NCI-H345 treated with DMSO at 0.1 percent for 48 hours (cell line): ENCODE measurements at regions not wholly inside any gene's neighbourhood (a gene's known extent, or its start where the extent isn't known, plus 50 kb on each side); places are given as distances from the start of the nearest gene placed in this dataset.

Source experiments
- DNase-seq: peaks from one replicate; lab custom pipeline; 2025; ENCODE audit not compliant: unreplicated experiment; lab: John Stamatoyannopoulos, UW

DNA sequence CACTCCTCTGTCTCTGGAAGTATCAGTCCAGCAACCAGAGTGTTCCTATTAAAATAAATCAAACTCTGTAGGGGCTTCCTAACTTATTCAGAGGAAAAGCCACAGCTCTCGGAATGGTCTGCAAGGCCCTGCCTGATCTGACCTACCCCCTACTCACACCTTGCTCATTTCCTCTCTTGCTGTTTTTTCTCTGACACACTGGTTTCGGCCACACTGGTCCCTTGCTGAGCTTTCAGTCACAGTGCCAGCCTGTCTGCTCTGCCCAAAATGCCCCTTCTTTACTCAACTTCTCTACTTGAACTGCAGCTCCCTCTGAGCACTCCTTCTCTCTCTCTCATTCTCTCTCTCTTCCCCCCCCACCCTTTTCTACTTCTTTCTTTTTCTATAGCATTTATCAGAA lies 430.2 kb downstream of the UTRN start:
- no peak for DNase-seq

DNA sequence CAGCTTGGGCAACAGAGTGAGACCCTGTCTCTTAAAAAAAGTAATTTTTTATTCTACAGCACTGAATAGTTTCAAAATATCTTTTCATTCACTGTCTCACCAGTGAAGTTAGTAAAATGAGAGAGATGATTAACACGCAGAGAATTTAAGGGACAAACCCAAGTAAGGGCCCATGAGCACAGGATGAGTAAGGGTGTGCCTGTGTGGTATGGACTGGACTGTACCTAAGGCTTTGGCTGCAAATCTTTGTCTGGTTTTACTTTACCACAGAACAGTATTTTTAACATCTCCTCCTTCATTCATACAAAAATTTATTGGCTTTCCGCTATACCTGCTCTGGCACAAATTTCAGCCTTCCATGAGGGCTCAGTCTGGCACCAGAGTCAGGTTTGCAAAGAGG lies 433.3 kb downstream of the UTRN start:
- no peak for DNase-seq

DNA sequence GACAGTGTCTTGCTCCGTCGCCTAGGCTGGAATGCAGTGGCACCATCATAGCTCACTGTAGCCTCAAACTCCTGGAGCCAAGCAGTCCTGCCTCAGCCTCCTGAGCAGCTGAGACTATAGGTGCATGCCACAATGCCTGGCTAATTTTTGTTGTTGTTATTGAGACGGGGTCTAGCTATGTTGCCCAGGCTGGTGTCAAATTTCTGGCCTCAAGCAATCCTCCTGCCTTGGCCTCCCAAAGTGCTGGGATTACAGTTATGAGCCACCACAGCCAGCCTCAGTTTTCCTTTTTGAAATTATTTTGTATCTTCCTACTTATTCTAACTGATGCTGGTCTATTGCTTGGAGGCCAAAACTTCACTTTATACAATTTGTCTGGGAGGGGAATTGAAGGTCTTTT lies 436.1 kb downstream of the UTRN start:
- no peak for DNase-seq

DNA sequence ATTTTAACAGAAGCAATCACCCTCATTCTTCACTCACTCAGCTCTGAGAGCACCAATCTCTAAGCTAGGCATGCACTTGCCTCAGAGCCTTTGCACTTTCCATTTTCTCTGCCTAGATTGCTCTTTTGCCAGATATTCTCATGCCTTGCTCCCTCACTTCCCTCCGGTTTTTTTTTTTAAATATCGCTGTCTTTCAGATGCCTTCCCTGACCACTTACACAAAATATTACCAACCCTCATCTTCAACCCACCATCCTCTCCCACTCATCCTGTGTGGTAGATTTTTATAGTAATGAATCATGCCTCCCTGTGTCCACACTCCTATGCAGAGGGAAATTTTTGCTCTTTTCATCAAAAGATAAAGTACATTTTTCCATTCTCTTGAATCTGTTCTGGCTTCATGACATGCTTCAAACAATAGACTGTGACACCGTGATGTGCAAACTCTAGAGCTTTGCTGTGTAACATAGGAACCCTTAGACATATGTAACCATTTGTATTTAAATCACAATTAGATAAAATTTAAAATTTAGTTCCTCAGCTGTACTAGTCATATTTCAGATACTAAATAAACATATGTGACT lies 437.1 kb downstream of the UTRN start:
- DNase-seq = no peak

DNA sequence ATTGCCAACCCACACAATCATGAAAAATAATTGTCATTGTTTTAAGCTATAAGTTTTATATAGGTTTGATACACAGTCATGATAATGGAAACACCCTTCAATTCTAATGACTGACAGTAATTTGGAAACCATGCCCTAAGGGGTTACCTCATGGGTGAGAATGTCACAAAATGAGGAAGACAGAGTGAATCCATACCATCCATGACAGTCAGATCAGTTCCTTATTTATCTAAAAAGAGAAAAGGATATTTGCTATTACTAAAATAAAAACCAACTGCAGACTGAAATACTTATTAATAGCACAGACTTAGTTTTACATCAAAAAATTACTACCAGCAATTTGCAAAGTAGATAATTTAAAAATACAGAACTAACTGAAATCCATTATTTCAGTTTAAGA lies 437.8 kb downstream of the UTRN start:
- no peak for DNase-seq

DNA sequence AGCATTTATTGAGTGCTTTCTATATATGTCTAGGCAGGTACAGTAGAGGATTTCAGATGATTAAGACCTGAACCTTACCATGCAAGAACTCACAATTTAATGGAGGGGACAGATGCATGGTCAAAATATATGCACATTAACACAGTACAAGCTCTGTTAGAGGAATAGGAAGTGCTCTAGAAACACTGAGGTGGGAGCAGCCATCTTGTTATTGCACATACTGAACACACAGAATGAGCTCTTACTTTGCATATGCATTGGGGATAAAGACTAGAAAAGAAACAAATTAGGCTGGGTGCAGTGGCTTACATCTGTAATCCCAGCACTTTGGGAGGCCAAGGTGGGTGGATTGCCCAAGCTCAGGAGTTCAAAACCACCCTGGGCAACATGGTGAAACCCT lies 438.3 kb downstream of the UTRN start:
- no peak for DNase-seq

DNA sequence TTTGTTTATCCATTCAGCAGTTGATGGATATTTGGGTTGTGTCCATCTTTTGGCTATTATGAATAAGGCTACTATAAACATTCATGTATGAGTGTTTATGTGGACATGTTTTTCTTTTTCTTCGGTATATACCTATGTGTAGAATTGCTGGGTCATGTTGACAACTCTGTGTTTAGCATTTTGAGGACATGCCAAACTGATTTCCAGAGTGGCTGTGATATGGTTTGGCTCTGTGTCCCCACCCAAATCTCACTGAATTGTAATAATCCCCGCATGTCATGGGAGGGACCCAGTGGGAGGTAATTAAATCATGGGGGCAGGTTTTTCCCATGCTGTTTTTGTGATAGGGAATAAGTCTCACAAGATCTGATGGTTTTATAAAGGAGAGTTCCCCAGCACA lies 439.7 kb downstream of the UTRN start:
- no peak for DNase-seq

DNA sequence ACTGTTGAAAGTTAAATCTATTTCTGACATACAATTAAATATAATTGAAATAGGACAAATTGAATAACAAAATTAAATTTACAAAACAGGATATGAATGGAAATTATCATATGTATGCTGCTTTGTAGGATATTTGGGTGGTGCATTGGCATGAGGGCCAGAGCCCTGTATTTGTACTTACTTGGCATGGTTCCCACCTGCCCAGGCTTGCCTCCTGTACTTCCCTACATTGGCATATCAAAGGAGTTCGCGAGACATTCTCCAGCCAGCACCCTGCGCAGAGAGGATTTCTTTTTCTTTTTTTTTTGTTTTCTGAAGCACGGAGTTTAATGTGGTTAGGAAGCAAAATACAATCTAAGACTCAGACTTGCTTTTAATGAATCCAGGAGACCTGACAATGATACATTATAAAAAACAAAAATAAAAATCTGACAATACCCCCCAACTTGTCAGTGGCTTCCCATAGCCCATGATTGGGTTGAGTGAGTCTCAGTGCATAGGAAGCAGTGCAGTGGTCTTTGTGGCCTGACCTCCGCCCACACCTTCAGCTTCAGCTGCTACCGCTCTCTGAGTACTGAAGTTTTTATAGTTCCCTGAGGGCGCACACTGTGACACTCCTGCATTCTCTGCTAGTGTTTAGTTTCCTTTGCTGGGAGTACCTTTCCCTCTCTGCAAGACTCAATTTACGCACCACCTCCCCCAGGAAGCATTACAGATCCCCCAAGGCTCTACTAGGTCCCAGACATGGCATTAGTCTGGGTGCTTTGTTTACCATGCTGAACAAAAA lies 440.8 kb downstream of the UTRN start:
- DNase-seq = no peak

DNA sequence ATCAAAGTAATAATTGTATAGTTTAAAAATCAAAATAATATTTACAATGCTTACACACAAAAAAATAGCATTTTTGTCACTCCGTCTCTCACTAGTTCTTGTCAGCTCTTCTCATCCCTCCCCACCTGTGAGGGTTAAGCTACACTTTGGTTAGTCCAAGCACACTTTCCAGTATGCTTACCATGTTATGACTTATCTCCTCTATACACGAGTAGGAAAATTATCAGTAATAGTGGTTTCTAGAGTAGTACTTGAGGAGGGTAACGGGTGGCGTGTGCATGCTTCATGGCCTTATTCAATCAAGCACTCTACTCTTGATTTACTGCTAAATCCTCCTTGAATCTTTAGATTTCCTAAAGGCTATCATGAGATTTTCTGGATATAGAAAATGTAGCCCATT lies 443.7 kb downstream of the UTRN start:
- no peak for DNase-seq

DNA sequence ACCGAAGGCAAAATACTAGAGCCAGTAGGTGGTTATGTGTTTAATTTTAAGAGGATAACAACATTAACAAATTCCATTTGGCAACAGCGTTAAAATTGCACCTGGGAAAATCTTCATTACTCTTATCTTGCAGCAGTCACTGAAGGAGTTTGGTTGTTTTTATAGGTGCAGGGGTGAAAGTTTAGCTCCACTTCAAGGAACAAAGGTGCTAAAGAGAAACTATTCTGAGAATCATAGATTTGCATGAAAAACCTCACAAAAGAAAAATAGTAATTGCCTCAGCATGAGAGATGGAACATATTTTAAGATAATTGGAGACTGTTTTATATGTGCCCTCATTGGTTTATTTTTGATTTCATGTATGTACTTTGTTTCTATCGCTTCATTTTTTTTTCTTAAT lies 444.4 kb downstream of the UTRN start:
- DNase-seq = no peak

DNA sequence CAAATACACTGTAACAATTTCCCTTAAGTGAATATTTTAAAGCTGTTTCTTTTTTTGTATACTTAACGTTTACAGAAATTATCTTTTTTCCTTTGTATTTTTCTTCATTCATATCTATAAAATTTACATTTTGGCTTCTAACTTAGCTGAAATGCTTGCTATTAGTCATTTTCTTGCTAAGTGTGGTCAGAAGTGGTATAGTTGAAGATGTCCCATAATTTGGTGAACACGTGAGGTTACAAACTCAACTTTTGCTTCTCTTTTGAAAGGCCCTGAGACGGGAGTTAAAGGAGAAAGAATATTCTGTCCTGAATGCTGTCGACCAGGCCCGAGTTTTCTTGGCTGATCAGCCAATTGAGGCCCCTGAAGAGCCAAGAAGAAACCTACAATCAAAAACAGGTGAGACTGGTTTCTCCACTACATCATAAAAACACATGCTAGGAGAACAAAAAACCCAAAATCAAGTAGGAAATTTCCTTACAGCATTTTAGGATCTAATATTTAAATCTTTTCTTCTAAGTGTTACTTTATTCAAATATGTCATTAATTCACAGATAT lies 445.0 kb downstream of the UTRN start:
- DNase-seq = no peak

DNA sequence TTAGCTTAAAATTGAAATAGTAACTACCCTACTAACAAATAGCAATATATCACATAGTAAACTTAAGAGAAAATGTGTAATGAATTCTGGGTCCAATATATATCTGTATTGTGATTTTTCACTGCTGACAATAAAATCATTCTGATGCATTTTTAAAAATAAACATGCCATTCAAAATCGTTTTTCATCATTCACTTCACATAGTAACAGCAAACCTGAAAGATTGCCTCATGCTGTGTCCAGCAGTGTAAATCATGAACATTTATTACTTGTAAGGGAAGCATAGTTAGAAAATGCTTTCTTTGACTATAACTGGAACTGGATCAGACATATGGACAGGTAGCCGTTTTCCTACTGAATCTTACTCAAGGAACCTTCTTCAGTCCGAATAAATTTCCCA lies 446.1 kb downstream of the UTRN start:
- DNase-seq = no peak

DNA sequence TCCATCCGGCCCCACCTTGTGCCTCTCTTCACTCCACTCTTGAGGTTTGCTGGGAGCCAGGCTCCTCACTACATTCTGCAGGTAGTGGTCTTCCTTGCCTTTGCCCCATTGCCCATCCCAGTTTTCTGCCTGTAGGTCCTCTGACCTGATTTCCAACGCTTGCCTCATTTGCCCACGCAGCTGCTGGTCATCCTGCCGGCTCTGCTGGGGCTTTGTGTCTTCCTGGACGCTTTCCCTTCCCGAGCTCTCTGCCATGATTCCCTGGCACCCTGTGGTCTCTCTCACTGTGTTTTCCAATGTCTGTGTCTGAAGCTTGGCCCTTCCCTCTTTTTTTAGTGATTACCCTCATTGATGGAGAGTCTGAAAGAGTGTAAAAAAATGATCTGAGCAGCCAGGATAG lies 451.6 kb downstream of the UTRN start:
- no peak for DNase-seq

DNA sequence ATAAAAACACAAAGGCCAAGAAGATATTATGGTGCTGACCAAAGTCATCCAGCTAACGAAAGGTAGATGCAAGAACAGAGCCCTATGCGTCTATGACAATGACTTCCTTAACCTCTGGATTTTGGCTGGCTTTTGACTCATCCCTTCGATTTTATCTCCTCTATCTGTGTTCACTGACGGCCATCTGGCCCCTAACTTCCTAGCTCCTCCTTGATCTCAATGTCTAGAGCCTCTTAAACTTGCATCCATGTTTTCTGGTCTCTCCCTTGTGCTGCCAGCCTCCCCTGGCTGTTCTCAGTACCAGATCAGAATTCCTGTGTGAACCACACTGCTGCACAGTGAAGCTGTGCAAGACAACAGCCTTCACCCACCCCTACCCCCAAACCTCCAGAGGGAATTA lies 452.9 kb downstream of the UTRN start:
- no peak for DNase-seq

DNA sequence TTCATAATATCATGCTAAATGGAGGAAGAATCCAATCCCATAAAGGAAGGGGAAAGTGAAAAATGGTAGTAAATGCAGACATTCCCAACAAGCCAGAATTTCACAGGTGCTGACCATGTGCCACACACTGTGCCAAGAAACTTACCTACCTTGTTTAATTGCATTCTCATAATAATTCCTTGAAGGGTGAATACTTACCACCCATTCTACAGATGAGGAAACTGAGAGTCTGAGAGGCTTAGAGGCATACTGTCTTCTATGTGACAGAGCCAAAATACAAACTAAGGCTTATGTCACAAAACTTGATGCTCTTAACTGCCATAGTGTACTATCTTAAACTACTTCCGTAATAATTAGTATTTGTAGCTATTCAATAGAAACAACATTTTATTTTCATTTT lies 454.7 kb downstream of the UTRN start:
- DNase-seq = no peak

DNA sequence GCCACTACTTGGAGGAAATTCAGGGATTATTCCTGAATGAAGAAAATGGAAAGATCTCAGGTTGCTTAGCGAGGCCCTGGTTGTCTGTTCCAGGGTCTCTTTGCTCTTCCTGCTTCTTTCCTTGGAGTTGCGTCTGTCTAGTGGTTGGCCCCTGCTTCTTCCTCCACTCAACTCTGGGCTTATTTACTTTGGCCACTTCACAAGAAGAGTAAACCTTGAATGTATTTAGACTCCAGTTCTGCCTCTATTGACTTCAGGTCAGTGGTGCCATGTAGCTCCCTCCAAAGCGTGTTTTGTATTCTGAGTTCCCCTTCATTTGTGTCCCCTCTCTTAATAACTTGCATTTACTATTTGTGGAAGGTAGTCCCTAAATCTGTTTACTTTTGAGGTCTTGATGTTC lies 456.5 kb downstream of the UTRN start:
- DNase-seq = no peak

DNA sequence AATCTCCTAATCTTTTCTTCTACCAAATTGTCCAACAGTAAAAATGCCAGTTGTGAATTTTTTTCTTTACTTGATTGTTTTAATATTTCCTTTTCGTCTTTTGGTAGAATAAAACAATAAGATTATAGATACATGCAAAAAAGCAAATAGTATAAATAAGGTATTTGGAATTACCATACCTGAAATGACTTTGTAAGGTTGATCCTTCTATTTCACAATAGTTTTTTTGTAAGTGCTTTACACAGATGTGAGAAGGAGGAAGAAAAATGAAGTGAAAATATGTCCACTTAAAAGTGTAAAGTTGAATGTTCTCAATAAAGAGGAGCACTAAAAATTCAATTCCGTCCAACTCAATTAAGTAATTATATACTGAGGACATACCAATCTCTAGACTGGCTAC lies 457.6 kb downstream of the UTRN start:
- no peak for DNase-seq

DNA sequence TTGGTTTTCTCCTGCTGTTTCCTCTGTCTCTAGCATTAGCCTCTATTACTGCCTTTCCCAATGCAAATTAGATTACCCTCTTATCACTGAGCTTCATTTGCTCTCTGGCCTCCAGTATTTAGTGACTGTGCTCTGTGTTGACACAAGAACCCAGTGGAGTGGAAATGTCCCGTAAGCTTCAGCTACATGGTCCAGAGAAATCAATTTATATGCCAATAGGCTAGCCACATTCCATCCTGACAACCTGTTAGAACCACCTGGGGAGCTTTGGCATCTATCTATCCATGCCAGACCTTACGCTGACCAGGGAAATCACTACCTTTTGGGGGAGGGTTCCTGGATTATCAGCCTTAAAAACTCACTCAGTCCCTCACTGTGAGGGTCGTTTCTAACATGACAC lies 459.6 kb downstream of the UTRN start:
- no peak for DNase-seq

DNA sequence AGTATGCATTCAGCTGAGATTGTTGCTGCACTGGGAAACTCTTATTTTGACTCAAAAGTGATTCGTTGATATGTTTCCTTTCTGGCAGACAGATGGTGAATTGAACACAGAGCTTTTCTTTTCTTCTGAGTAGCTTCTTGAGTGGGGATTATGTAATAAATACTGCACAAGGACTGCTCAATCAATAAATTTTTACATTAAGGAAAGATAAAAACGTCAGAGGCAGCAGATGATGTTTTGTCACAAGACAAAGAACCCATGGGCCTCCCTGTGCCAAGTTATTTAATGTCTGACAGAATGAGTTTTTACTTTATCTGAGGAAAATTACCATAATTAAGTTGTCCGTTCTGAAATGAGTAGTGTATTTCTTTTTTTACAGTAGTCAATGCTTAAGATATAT lies 460.3 kb downstream of the UTRN start:
- no peak for DNase-seq

DNA sequence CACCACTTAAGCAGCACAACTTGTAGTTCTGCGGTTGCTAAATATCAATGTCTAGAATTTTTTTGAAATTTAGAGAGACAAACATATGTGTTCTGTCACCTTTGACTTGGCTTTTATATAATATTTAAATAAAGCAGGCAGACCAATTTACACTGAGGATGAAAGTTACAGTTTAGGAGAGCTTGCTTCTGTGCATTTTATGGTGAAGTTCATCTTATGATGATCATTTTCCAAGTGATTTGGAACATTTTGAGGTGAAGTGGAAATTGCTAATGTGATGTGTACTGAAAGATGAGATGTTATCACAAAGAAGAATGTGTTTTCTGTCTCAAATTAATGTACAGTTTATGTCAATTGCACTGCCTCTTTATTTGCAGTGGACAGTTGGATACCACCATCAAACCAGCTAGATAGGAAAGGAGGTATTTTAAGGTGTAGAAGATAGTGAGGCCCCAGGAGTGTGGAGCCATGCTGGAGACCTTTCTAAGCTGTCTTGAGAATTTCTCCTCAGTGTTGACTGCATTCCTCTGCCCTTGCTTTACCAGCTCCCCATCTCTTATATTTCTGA lies 461.9 kb downstream of the UTRN start:
- DNase-seq = no peak

DNA sequence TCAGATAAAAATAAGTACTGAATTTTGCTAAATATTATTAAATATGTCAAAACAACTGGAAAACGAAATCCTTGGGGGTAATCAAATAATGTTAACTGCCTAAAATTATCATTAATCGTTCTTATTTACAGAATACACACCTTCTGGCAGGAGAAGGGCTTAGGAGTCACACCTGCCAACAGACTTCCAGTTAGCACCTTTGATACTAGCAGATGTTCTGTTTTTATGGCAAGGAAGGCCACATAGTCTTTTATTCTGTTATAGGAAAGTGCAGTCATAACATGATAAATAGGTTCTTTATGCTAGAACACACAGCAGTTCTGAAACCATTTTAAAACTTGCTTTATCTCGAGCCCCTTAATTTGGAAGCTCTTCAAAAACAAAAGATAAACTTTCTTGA lies 464.1 kb downstream of the UTRN start:
- DNase-seq = peak; percentile 36

DNA sequence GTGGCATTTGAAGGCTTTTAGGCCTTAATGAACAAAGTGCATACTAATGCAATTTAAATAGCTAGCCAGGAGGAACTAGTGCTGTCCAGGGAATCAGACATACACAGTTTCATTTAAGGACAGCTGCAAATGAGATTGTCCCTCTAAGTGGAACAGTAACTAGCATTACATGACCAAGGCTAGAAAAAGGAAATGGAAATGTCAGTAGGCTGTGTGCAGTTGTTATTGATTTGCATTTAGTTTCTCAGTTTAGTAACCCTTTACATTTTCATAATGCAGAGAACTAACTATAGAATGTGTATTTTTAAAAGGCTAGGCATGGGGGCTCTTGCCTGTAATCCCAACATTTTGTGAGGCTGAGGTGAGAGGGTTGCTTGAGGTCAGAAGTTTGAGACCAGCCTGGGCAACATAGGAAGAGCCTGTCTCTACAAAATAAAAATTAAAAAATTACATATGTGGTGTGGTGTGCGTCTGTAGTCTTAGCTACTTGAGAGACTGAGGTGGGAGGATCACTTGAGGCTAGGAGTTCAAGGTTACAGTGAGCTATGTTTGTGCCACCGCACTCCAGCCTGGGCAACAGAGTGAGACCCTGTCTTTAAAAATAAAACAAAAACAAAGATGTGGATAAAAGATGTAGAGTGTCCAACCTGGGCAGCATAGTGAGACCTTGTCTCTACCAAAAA lies 468.0 kb downstream of the UTRN start:
- DNase-seq = no peak
